ENCODE measurements at regions not wholly inside any gene's neighbourhood (a gene's known extent, or its start where the extent isn't known, plus 50 kb on each side); places are given as distances from the start of the nearest gene placed in this dataset.

GRCh38 chr5:159658266-159658925 is 257.9 kb upstream of the ADRA1B start:
- Histone ChIP-seq H3K27ac (no peak overlapping the region), H3K36me3 (no peaks in the 10 kb centered on the region), H3K9me3 (no peaks in the 10 kb centered on the region), H3K4me1 (no peaks in the 10 kb centered on the region), H3K27me3 (no peaks in the 10 kb centered on the region), H3K4me3 (no peak overlapping the region)
- DNase-seq = no peak
- TF ChIP-seq POLR2A (IDR thresholded peaks at IDR 0.05) (no peak), CTCF (IDR thresholded peaks at IDR 0.05) (no peak)

GRCh38 chr5:159660401-159660800 is 255.9 kb upstream of the ADRA1B start:
- Histone ChIP-seq H3K27me3 (no peaks in the 10 kb centered on the region), H3K27ac (no peak overlapping the region), H3K4me3 (no peak overlapping the region), H3K4me1 (no peaks in the 10 kb centered on the region), H3K36me3 (no peaks in the 10 kb centered on the region), H3K9me3 (no peaks in the 10 kb centered on the region)
- TF ChIP-seq CTCF (IDR thresholded peaks at IDR 0.05) (no peak), POLR2A (IDR thresholded peaks at IDR 0.05) (no peak)
- no peak for DNase-seq

GRCh38 chr5:159663986-159664385 is 252.3 kb upstream of the ADRA1B start:
- no peaks in the 10 kb centered on the region for H3K36me3 ChIP-seq
- H3K27me3 ChIP-seq = no peaks in the 10 kb centered on the region
- no peak for DNase-seq
- H3K27ac ChIP-seq = no peak overlapping the region
- H3K4me1 ChIP-seq = no peaks in the 10 kb centered on the region
- H3K9me3 ChIP-seq = no peaks in the 10 kb centered on the region
- no peak overlapping the region for H3K4me3 ChIP-seq
- TF ChIP-seq POLR2A (IDR thresholded peaks at IDR 0.05) = no peak
- no peak for TF ChIP-seq CTCF (IDR thresholded peaks at IDR 0.05)

GRCh38 chr5:159667286-159667685 is 249.0 kb upstream of the ADRA1B start:
- H3K9me3 ChIP-seq = no peaks in the 10 kb centered on the region
- no peaks in the 10 kb centered on the region for H3K4me1 ChIP-seq
- H3K4me3 ChIP-seq = no peak overlapping the region
- no peak for DNase-seq
- TF ChIP-seq POLR2A (IDR thresholded peaks at IDR 0.05) = no peak
- TF ChIP-seq CTCF (IDR thresholded peaks at IDR 0.05) = no peak
- H3K27ac ChIP-seq = no peak overlapping the region
- H3K27me3 ChIP-seq = no peaks in the 10 kb centered on the region
- no peaks in the 10 kb centered on the region for H3K36me3 ChIP-seq

GRCh38 chr5:159668556-159668955 is 247.7 kb upstream of the ADRA1B start:
- Histone ChIP-seq H3K27ac (no peak overlapping the region), H3K9me3 (no peaks in the 10 kb centered on the region), H3K36me3 (no peaks in the 10 kb centered on the region), H3K4me3 (no peak overlapping the region), H3K27me3 (no peaks in the 10 kb centered on the region), H3K4me1 (no peaks in the 10 kb centered on the region)
- TF ChIP-seq CTCF (IDR thresholded peaks at IDR 0.05) = no peak
- TF ChIP-seq POLR2A (IDR thresholded peaks at IDR 0.05) = no peak
- no peak for DNase-seq

- Histone ChIP-seq H3K4me3 (no peak overlapping the region), H3K27ac (no peak overlapping the region), H3K36me3 (no peaks in the 10 kb centered on the region), H3K27me3 (no peaks in the 10 kb centered on the region), H3K4me1 (no peaks in the 10 kb centered on the region), H3K9me3 (no peaks in the 10 kb centered on the region)
- DNase-seq = no peak
- no peak for TF ChIP-seq CTCF (IDR thresholded peaks at IDR 0.05)
- TF ChIP-seq POLR2A (IDR thresholded peaks at IDR 0.05) = no peak
These were observed 246.7 kb upstream of the ADRA1B start for GRCh38 chr5:159669559-159669958.
